ENCODE measurements at regions not wholly inside any gene's neighbourhood (a gene's known extent, or its start where the extent isn't known, plus 50 kb on each side); places are given as distances from the start of the nearest gene placed in this dataset.

GRCh38 chr9:38255599-38255998 lies 136.9 kb upstream of the ALDH1B1 start:
- TF ChIP-seq ZFX (IDR thresholded peaks at IDR 0.05) (no peak), CTCF (conservative IDR thresholded peaks at IDR 0.05) (no peak)
- no peak overlapping the region for H3K27ac ChIP-seq

- H3K27ac ChIP-seq = no peak overlapping the region
- TF ChIP-seq CTCF (conservative IDR thresholded peaks at IDR 0.05) (no peak), ZFX (IDR thresholded peaks at IDR 0.05) (no peak)
Observed at GRCh38 chr9:38254756-38255155, 137.7 kb upstream of the ALDH1B1 start.

DNA sequence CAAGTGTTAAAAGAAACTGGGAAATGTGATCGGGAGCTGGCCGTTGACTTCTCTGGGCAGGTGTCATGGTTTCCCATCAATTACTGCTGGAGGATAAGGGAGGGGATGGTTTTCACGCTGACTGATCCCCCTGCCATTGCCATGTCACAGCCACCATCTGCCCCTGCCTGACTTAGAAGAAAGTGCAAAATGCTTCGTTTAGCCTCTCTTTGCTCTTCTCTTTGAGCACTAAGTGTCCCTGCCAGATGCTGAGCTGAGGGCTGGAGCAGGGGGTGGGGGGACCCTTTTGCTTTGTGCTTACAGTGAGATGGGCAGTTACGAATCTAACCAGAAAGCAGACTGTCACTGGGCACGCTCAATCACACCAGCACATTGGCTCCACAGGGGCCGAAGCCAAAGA lies 138.4 kb upstream of the ALDH1B1 start:
- TF ChIP-seq CTCF (conservative IDR thresholded peaks at IDR 0.05) (no peak), ZFX (IDR thresholded peaks at IDR 0.05) (no peak)
- no peak overlapping the region for H3K27ac ChIP-seq

DNA sequence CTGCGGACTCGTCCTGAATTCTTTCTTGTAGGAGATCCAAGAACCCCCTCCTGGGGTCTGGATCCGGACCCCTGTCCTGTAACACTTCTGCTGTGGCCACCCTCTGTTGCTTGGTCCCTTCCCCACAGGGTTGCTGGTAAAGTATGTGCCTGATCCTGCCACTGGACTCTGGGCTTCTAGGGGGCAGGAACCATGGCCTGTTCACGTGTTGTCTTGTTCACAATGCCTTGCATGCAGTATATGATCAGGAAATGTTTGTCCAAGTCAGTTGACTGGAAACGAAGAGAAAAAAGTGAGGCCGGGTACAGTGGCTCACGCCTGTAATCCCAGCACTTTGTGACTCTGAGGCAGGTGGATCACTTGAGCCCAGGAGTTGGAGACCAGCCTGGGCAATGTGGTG lies 139.3 kb upstream of the ALDH1B1 start:
- H3K27ac ChIP-seq = no peak overlapping the region
- no peak for TF ChIP-seq ZFX (IDR thresholded peaks at IDR 0.05)
- no peak for TF ChIP-seq CTCF (conservative IDR thresholded peaks at IDR 0.05)

DNA sequence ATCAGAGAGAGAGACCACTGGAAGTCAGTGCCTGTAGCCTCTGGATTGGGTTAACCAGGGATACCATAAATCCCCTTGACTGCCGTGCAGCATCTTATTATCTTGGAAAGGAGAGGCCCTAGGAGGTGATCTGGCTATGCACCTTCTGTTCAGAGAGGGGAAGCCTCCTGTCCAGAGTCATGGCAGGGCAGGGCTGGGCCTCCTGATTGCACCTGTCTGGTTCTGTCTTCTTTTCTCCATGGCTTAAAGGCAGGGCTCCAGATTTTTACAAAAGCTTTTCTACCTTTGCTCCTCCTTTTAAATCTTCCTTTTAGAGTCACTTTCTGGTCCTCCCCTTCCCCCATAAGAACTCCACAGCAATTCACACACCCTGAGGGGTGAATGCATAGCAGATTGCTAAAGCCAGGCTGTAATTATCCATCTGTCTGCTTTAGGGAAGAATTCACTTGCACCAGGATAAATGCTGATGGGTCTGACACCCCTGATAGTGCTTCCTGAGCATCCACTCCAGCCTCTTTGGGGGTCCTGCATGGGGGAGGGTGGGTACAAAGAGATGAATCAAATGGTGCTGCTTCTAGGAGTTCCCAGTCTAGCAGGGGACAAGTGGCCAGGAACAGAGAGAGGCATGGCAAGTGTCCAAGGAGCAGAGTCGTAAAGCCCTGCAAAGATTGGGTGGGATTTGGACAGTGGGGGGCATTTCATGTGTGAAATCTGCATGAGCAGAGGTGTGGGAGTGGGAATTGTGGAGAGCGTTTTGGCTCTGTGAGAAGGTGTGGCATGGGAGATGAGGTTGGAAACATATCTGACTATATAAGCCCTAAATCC lies 141.3 kb upstream of the ALDH1B1 start:
- H3K27ac ChIP-seq = no peak overlapping the region
- TF ChIP-seq CTCF (conservative IDR thresholded peaks at IDR 0.05) (no peak), ZFX (IDR thresholded peaks at IDR 0.05) (no peak)

DNA sequence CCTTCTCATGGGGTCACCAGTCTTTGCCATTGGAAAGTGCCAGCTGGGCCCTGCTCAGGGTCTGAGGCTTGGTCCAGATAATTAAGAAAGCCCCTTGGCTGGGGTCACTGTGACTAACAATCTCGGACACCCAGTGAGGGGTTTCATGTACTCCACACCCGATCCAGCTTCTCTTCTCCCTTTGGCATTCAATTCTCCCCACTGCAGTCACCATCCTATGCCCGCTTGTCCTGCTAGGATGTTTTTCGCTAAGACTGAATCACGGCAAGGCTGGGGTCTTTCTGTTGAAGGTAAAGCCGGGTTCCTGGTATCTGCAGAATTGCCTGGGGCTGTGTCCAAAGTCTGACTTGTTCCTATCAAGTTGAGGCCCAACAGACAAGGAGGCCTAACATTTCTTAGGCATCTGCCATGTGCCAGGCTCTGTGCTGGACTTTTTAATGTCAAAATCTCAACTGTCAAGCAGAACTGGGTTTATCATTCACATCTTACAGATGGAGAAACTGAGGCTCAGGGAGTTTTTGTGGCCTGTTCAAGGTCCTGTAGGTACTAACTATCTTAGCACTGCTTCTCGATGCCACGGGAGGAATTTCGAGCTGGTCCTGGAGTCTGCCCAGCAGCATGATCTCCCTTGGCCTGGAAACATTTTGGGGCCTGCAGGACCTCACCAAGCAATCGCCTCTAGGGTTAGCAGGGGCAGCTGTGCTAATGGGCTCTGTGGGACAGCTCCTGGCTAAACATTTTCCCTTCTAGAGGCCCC lies 142.0 kb upstream of the ALDH1B1 start:
- no peak overlapping the region for H3K27ac ChIP-seq
- TF ChIP-seq CTCF (conservative IDR thresholded peaks at IDR 0.05) (no peak), ZFX (IDR thresholded peaks at IDR 0.05) (no peak)

DNA sequence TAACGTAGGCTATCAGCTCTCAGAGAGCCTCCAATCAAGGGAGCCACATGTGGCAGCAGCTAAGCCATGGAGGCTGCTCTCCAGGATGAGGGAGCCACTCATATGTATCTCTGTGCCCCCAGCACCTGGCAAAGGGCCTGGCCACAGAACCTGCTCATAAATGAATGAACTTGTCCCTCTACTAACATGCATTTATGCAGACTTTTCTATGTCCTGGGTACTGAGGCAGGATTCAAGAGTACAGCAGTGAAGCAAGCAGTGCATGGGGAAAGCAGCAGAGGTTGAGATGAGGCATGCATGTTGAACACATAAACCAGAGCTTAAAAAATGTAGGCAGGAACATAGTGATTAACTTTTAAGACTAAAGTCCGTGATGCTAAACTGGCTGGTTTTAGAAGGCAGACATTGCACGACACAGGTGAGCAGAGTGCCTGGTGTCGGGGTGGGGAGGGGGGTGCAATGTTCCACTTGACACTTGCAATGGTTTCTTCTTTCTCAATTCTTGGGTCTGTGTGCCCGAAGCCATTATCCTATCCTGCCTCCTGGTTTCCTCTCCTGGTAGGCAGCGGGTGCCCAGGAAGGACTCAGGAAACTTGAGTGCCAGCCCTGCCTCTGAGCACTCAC lies 142.8 kb upstream of the ALDH1B1 start:
- H3K27ac ChIP-seq = no peak overlapping the region
- TF ChIP-seq ZFX (IDR thresholded peaks at IDR 0.05) (no peak), CTCF (conservative IDR thresholded peaks at IDR 0.05) (no peak)
